HG03575 (cell line): ENCODE measurements at regions not wholly inside any gene's neighbourhood (a gene's known extent, or its start where the extent isn't known, plus 50 kb on each side); places are given as distances from the start of the nearest gene placed in this dataset.
"Not testable (repeated sequence)": the region's sequence is repeated elsewhere in the genome, so short reads cannot be mapped to it uniquely, and the experiment has no call there.

Experiments used
- ATAC-seq: cut with Tn5 transposase; IDR thresholded peaks from one replicate; pipeline ENCODE4 v1.9.1; 2021; ENCODE audit not compliant: unreplicated experiment, insufficient number of reproducible peaks, low FRiP score; ENCODE audit errors: extremely low read depth

DNA sequence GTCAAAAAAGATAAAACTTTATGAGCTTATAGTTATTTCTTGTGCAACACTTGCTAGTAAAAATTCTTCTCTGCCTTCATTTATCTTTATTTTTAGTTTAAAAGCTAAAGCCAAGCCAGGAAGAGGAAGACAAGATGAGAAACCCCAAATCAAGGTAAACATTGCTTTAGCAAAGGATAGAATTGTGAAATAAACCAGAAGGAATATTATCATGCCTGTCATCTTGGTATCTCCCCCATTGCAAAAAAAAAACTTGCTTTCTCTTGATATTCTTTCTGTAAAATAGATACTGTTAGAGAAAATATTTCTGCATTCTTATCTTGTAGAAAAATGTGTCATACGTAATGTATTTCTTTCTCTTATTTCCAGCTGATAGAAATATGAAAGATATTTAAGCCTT is 432.8 kb downstream of the GJA1 start:
- no peak for ATAC-seq

DNA sequence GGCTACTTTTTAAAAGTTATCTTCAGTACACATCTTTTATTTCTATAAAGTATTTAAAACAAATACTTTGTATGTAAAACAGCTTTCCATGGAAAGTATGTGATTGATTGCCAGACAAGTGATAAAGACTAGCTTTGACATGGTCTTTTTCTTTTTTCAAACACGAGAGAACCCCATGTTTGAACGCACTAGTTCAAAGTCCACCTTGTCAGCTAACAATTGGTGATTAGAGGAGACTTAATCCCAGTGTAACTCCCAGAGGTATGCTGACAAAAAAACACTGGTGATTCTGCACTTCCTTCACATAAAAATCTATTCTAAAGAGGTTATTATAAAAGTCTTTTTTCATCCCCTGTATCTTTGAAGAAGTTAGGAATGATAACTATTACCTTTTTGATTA is 438.1 kb downstream of the GJA1 start:
- no peak for ATAC-seq

DNA sequence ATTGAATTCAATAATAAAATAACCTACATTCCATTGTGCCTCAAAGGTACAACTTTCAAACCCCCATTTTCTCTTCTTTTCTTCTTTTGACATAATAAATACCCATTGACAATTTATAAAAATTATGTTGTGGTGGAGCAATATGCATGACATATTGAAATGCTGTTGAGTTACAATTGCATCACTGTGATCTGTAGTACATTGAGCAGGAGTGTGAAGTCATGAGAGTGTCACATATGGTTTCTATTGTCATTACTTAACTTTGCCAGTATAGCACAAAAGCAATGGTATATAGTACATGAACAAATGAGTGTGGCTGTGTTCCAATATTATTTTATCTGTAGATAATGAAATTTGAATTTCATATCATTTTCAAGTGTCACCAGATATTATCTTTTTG is 441.3 kb downstream of the GJA1 start:
- no peak for ATAC-seq

DNA sequence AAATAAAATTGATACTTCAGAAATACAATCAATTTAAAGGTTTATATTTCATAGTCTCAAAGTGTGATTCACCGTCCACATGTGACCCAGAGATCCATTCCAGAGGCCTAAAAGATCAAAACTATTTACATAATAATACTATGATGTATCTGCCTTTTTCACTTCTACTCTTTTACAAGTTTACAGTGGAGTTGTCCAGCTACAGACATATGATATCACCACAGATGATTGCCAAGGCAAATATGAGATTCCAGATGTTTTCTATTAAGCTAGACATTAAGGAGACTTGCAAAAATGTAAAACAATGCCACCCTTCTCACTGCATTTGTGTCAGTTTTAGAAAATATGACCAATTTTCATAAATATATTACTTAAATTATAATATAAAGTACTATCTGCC is 443.7 kb downstream of the GJA1 start:
- no peak for ATAC-seq

DNA sequence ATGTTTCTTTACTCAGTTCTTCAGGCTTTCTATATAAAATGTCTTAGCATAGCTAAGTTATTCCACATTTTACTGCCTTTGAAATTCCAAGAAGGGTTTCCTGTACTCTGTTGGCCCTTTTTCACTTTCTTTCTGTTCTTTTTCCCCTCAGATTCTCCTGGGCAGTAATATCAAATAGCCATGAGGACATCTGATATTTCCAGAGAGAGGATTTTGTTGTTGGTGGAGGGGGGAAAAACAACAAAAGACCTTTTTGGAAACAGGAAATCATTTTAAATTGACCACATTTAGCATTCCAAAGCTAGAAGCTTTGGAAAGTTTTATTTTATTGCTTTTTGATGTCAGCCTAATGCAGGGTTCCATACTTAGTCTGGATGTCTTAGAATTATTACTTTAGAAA is 445.4 kb downstream of the GJA1 start:
- no peak for ATAC-seq

DNA sequence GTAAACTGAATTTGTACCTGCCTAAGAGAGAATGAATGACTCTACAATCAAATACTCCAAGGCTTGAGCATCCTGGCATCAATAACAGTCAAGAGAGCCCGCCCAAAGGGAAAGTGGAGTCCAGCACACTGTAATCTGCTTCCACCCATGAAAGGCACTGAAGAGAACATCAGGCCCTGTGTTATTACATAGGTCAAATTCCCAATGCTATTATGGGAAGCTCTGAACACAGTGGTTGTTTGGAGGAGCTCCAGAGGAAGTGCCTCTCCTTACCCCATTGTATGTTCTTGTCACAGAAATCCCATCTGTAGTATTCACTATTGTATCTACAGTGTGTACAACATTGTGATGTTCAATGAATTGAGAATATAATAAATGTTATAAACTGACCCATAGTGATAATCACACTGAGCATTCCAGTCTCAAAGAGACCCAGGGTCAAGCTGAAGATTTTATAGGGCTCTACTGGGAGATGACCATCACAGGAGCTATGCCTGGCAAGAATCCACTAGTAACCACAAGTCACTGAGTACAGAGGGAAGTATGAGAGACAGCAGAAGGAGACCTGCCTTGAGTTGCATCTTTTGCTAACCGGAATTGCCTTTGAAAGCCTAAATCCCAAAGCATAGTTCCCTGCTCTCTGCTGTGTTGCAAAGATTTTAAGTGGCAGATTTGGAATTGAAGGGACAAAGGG is 446.7 kb downstream of the GJA1 start:
- no peak for ATAC-seq

DNA sequence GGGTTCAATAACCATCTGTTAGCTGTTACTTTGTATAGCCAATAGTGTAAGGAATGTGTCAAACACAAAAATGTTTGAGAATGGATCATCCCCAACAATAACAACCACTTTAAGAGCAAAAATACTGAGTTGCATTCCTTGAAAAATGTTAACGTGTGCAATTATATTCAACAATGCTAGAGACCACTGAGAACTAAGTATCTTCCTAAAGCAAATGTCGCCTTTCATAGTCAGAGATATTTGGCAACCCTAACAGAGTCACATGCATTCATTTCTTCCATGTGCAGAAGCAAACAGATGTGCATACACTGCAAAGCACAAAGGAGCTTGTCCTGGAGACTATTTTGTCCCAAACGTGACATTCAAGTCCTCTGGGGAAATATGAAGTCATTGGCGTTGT is 448.6 kb downstream of the GJA1 start:
- ATAC-seq, result no peak

DNA sequence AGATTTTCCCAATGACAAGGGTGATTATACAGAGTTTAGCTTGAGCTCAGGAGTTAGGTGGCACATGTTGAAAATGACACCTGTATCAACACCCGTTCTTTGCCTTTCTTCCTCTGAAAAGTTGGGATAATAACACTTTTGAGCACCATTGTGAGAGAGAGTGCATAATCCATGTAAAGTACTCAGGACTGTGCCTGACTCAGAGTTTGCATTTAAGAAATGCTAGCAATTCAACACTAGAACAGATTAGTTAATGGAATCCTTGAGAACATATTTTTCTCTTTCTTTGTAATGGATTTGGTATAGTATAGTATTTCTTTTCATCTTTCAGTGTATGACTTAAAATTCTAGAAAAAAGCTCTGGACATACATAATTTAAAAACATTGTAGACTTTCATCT is 449.2 kb downstream of the GJA1 start:
- ATAC-seq, result no peak

DNA sequence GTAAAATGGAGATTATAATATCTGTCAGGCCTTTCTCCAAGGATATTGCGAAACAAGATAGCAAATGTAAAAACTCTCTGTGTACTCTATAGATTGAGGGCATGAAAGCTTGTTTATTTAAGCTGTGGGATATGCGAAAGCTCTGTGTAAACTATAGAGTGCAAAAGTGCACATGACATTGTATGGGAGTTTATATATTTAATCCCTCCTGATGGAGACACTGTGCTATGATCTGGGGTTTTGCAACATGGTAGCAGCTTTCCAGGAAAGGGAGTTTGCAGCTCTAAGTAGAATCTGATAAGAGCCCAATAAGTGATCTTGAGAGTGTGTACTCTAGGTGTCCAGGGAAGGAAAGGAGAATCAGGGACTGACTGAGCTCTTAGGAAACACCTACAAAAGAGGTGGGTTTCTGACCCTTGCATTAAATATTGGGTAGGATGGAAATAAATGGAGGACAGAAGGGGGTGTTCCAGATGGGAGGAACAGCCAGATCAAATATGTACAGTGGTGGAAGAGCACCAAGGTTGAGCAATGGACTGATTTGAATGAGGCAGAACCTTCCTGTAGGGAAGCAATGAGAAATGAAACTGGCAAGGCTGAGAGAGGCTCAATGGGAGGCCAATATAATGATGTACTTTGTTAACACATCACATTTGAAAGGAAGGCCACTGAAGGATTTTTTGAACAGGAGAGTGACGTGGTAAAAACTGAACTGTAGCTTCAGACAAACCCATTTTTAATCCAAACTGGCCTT is 450.1 kb downstream of the GJA1 start:
- no peak for ATAC-seq

DNA sequence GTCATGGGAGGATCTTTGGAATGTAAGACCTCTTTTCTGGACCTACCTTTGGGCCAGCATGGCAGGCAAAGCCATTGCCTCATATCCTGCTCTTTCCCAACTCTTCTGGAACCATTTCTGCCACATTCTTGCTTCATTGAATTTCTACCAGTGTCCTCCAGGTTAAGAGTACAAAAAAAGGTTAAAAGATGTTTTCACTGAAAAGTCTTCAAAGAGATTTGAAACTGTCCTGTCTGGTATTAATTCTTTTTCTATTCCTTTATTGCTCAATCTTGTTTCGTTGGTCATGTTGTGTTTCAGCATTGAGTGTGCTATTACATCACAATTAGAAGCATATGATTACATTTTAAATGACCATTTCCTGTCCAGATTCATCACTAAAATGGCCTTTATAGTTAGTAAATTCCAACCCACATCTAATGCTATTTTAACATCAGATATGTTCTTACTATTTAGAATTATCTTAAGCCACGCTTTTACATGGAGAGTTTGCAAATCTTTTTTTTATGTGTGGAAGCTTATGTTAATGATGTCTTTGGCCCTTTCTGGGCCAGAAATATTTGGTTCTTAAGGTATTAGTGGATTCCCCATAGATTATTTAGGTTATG is 450.9 kb downstream of the GJA1 start:
- ATAC-seq, result no peak

DNA sequence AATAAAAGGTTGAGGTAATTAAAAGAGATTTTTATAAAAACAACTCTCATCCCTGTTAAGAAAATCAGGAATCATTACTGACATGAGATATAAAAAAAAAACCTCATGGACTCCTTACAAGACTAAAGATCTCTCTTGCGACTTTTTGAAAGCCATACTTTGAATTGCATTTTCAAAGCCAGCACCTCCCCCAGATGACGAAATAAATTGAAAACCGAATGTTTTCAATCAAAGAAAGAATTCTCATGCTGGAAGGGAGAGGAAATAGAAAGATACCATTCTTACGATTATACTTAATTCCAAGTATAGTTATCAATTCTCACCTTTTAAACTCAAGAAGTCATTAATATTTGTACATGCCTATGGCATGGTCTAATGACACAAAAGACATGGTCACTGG is 452.3 kb downstream of the GJA1 start:
- no peak for ATAC-seq

DNA sequence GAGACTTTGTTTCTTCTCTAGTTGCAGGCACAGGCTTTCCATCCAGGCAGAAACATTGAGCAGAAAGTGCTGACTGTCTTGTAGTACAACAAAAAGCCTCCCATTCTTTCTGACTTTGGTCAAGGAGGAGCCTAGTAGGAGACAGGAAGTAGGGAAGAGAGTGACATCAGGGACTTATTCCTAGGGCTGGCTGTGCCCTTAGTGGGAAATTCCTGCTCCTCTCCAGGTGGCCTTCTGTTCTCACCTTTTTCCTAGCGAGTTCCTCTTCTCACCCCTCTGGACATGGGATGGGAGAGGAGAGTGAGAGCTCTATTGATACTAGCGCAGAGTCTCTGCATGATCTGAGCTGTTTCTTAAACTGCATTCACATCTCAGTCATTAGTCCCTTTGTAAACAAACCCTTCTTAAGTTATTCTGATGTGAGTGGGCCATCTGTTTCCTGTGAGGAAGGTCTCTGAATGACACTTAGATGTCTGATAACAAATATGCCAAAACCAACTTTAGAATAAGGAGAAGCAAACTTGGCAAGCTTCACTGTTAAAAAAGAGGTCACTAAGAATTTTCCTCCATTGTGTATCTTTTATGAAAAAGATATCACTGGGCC is 455.0 kb downstream of the GJA1 start:
- ATAC-seq, result no peak

DNA sequence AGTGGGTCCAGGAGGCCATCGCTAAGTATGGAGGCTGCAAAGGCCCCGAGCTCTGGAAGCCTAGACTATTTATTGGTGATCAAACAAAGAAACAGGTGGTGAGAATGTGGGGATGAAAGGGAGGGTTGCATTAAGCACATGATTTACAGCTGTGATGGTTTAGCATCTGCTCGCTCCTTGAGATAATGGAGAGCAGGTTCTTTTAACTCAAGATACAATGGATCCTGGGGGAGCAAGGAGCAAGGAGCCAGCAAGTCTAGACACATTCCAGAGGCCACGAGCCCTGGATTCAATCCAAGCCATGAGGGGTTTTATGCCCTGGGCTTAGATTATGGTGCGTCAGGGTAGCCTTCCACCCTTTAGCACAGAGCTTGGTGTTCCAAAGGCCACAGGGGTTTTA is 460.3 kb downstream of the GJA1 start:
- ATAC-seq, result not testable (repeated sequence)

DNA sequence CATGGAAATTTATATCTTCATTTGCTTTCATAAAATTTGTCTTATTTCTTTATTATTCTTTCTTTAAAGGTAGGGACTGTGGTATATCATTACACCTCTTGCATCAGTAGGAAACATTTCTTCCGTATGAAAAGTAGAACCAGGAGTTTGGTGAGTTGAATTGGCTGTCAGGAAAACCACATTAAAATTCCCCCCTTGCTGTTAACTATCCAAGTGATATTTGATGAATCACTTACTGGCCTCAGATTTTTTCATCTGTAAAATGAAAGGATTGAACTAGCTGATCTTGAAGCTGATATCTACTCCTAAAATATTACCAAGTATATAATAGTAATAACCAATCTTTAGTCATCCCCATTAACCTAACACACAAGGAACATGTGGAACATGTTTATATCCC is 460.9 kb downstream of the GJA1 start:
- no peak for ATAC-seq

DNA sequence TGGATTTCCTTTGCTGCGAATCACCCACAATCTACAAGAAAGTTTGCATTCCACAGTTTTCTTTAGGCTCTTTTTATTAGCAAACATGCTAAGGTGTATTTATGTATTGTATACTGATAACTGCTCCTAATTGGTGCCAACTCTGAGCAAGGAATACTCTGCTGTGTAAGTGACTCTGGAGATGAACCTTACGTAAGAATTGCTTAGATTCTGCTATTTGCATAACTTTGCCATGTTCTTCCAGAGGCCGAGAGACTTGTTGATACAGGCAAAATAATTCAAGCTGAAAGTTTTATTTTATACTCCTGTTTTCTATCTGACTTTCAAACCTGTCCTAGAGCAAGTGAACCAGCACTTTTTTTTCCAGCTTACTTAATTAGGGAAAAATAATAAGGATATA is 461.3 kb downstream of the GJA1 start:
- ATAC-seq, result no peak

DNA sequence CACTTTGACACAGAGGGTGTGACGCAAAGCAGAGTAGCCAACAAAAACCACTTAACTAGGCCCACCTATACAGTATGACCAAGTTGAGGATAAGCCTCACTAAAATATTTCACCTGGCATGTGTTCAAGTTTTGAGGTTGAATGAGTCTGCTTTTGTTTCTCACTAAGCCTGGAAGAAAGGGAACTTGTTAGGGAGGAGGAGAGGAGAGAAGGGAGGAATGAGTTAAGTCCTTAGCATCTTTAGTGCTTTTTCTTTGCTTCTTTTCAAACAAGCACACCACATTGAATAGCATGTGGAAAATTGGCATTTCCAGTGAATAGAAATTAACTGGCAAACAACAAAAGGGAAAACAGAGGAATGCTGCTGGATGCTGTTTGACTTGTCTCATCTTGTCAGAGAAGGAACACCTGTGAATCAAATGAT is 461.9 kb downstream of the GJA1 start:
- no peak for ATAC-seq

DNA sequence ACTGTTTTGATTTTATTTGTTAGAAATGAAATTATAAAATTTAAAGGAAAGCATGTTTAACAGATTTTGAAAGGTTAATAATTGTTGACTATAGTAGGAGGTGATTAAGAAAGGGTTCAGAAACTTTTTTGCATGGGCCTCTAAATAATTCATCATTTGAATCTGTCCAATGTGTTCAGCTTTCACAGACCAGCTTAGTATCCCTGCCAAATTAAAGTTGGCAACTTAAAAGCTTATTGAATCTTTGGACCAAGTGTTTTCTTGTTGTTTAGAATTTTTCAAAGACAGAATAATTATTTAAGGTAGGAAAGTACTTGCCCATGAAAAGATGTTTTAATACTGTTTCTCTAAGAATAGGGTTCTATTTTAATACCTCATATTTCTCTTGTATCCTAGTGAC is 466.0 kb downstream of the GJA1 start:
- ATAC-seq, result no peak

DNA sequence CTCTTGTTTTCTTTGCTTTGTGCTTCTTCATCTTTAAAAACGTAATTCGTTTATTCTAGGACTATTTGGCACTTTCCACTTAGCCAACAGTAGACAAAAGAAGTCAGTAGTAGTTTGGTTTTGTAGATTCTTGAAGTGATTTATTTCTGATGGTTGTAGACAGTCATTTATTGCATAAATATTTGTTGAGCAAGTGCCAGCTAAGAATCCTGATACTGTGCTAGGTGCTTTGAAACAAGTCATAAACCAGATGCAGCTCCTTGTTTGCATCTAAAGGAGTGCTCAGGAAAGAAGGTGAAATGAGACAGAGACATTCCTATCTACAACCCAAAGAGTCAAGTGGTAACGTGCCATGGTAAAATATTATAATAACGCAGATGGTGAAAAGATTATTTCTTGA is 469.1 kb downstream of the GJA1 start:
- no peak for ATAC-seq

DNA sequence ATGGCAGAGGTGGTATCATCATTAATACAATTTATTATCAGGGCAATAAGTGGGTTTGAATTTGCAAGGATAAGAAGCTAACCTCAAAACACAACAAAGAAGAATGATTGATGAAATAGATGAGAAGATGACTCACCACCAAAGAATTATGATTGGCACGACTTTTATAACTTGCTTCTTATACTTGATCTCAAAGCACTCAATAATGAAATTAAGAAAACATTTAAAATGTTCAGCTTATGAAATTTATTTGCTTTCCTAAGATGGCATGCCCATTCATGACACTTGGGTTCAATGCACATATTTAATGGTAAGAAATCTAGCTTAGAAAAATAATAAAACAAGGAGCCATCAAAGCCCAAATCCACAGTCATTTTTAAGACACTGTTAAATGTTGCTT is 477.5 kb downstream of the GJA1 start:
- no peak for ATAC-seq

DNA sequence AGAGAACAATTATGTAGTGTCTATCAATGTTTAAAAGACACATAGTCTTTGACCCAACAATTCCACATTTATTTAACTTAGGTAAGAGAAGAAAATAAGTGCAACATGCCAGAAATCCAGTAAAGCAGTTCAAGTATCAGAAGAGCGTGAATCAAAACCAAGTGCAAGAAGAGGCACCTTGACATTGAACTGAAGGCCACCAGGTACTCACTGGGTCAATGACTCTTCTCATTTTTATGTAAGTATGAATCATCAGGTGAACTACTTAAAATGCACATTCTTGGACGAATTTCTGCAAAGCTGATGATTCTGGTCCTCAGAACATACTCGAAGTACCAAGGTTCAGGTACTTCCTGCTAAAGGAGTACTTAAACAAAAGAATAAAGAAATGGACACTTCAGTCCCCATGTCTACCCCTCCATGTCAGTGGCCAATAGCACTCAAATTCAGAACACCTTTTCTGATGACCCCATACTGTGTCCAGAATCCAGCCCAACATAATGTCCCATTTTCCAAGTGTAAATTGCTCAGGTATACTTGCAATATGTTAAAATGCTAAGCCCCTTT is 481.9 kb downstream of the GJA1 start:
- ATAC-seq, result no peak
